NCI-H748 treated with DMSO at 0.1 percent for 48 hours (cell line): ENCODE measurements at regions not wholly inside any gene's neighbourhood (a gene's known extent, or its start where the extent isn't known, plus 50 kb on each side); places are given as distances from the start of the nearest gene placed in this dataset.
"Not testable (repeated sequence)": the region's sequence is repeated elsewhere in the genome, so short reads cannot be mapped to it uniquely, and the experiment has no call there.

Experiments used
- DNase-seq: peaks from one replicate; lab custom pipeline; 2025; lab: John Stamatoyannopoulos, UW

- no peak for DNase-seq
Measured at GRCh38 chr5:99901972-99902371, 633.2 kb upstream of the FAM174A start.

GRCh38 chr5:99900302-99900852, 634.8 kb upstream of the FAM174A start:
- DNase-seq = no peak

DNA sequence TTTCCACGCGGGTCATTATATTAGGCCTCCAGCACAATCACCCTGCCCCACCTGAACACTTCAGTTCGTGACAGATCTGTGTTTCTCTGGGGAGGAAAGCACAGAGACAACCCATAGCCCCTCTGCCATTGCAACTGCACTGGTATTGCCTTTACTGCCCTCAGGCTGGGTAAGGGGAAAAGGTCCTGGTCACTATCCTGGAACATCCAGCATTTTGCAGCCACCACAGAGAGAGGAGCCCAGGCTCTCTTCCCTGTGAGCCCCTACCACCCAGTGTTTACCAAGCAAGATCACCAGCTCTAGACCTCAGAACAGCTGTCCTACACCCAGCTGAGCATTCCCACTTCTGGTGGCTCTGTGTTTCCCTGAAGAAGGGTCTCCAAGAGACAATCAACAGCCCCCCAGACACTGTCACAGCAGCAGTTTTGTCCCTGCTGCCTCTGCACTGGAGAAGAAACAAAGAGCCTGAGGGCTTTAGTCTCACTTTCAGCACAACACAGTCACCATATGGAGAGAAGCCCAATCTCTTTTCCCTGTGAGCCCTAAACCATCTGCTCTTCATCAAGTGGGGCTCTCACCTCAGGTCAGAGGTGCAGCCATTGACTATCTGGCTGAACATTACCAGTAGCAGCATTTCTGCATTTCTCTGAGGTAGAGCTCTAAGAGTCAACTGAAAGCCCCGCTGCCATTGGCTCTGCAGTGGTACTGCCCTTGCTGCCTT, 655.2 kb upstream of the FAM174A start:
- no peak for DNase-seq

DNA sequence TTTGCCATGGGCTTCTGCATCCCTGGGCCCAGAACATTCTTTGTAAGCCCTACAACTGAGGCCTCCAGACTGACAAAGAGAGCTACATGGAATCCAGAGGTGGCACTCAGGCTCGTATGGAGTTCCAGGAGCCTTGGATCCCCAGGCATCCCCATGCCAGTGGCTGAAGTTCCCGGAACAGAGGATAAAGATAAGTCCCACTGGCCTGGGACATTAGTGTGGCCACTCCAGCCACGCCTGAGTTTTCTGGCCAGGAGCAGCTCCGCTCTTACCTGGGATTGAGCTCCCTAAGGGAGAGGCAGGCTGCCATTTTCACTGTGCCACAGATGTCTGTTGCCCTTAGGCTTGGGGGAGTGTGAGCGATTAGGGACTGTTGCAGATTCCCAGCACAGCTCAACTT, 656.3 kb upstream of the FAM174A start:
- no peak for DNase-seq

- DNase-seq = no peak
Measured at GRCh38 chr5:99866740-99867139, 668.4 kb upstream of the FAM174A start.

GRCh38 chr5:99865159-99865558, 670.0 kb upstream of the FAM174A start:
- DNase-seq = no peak

DNA sequence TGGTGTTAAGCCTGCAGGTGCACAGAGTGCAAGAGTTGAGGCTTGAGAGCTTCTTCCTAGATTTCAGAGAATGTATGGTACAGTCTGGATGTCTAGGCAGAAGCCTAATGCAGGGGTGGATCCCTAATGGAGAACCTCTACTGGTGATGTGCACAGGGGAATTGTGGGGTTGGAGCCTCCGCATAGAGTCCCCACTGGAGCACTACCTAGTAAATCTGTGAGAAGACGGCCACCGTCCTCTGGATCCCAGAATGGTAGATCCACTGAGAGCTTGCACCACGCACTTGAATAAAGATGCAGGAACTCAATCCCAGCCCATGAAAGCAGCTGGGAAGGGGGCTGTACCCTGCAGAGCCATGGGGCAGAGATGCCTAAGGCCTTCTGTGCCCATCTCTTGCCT, 699.4 kb upstream of the FAM174A start:
- no peak for DNase-seq

DNA sequence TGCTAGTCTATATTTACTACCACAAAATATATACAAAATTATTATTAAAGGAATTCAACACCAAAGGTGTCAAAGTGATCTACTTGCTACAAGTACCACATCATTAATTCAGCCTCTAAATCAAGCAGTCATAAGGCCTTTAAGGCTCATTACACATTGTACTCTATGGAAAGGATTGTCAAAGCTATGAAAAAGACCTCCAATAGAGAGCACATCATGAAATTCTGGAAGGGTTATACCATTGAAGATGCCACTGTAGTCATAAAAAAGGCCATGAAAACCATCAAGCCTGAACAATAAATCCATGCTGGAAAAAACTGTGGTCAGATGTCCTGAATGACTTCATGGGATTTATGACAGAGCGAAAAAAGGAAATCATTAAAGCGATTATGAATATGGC, 708.0 kb upstream of the FAM174A start:
- no peak for DNase-seq

DNA sequence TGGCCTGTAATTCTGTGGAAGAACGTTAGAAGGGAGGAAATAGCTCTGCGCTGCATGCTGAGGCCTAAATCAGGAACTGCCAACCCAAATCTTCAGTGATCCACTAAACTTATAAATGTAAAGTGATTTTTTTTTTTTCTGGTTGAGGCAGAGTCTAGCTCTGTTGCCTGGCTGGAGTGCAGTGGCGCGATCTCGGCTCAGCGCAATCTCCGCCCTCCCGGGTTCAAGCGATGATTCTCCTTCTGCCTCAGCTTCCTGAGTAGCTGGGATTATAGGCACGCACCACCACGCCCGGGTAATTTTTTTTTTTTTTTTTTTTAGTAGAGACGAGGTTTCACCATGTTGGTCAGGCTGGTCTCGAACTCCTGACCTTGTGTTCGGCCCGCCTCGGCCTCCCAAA, 717.4 kb upstream of the FAM174A start:
- DNase-seq = no peak

DNA sequence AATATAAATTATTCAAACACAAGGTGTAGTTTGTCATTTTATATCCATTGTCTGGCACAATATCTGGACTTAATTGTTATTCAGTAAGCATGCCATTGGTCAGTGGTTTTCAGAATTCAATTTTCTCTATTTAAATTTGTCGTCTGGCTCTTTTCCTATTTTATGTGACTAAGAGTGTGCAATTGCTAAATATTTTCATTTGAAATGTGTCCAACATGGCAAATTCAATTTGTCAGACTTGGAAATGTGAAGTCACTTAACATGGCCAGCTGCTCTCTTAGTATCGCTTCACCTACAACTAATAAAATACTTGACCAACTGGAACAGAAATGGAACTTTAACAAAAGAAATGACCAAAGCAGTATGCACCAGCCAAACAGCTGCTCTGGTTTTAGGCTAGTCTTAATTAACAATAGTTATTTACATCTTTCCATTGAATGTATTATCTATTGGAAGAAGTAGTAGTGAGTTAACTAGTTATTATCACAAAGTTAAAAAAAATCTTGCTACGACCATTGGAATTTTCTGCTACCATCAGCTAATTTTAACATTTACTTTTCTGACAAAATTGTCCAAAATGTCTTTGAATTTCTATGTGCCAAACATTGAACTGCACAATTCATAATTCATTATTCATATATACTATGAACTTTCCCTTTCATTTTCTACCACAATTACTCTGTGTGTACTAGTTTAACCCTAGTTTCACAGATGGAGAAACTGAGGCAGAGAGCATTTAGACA, 720.7 kb upstream of the FAM174A start:
- DNase-seq = no peak

- DNase-seq = no peak
Measured at GRCh38 chr5:99808657-99809230, 726.4 kb upstream of the FAM174A start.

- DNase-seq = no peak
Measured at GRCh38 chr5:99807346-99807745, 727.8 kb upstream of the FAM174A start.

- DNase-seq = no peak
Measured at GRCh38 chr5:99795031-99795430, 740.1 kb upstream of the FAM174A start.

DNA sequence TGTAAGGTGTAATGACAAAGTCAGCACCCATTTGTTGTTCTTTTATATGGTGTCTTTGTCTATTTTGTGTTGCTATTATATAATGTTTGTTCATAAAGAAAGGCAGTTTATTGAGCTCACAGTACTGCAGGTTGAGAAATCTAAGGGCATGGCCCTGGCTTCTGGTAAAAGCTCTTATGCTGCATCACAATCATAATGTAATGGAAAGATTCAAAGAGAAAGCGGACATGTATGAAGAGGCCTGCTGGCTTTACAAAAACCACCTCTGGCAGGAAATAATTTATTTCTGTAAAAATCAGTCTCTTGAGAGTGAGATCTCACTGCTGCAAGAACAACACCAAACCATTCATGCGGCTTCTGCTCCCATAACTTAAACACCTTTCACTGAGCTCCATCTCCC, 746.7 kb upstream of the FAM174A start:
- DNase-seq = no peak

DNA sequence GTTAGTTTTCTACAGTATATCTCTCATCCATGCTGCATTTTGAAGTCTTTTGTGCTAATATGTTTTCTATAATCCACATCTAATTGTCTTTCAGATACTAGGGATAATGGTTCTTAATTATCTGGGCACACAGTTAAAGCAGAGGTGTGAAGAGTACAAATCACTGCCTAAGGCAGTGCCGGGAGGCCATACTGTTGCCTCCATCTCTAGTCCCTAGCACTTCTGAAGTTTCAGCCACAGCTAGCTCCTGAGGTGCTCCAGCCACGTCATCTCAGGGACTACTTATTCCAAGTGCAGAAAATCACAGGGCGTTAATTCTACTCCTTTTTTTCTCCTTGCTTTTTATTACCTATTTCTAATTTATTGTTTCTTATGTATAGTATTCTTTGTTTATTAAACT, 760.0 kb upstream of the FAM174A start:
- no peak for DNase-seq

DNA sequence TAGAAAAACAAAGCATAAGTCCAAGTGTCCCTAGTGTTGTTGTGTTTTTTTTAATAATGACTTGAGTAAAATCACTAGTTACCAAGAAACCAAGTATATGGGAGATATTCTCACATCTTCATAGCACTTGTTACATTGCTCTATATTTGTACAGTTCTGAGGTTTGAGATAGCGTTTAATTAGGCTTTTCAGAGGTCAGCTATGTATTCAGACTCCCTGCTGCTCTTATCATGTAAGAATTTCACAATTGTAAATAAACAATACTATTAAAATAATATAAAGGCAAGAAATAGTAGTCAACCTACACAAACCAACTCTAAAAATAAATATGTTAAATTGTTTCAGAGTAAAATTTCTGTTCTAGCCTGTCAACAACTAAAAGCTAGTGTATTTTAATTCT, 761.9 kb upstream of the FAM174A start:
- no peak for DNase-seq

DNA sequence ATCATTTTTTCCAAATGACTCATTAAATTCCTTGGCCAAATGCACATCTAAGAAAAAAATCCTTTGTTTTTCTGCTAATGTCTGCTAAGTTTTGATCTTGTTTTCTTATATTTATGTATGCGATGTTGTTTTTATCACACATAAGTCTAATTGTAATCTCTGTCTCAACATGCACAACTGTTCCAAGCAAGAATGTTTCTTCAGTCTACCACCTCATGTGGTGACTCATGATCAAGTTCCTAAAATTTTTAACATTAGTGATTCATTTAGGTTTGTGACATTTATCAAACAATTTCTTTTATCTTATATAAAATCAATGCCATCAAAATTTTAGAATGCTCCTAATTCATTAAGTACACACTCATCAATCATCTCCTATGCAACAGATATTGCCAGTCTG, 763.9 kb upstream of the FAM174A start:
- DNase-seq = no peak

GRCh38 chr5:99765011-99765410, 770.2 kb upstream of the FAM174A start:
- no peak for DNase-seq

- no peak for DNase-seq
Measured at GRCh38 chr5:99763021-99763774, 772.0 kb upstream of the FAM174A start.

DNA sequence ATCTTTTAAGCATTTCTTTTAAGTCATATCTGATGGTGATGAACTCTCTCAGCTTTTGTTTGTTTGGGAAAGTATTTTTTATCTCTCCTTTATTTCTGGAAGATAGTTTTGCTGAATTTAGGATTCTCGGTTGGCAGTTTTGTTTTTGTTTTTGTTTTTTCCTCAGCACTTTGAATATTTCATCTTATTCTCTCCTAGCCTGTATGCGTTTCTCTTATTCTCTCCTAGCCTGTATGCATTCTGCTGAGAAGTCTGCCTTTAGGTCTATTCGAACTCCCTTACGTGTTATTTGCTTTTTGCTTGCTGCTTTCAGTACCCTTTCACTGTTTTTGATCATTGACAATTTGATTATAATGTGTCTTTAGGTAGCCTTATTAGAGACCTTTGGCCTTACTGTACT, 787.8 kb upstream of the FAM174A start:
- no peak for DNase-seq

GRCh38 chr5:99733146-99733545, 802.0 kb upstream of the FAM174A start:
- not testable (repeated sequence) for DNase-seq

GRCh38 chr5:99730653-99731052, 801.8 kb upstream of the CHD1 start:
- not testable (repeated sequence) for DNase-seq
